HUES48 (cell line): ENCODE measurements at regions not wholly inside any gene's neighbourhood (a gene's known extent, or its start where the extent isn't known, plus 50 kb on each side); places are given as distances from the start of the nearest gene placed in this dataset.

Experiments used
- H3K27ac ChIP-seq: one replicate; pipeline ENCODE4 v1.7.0; 2013; ENCODE audit warnings: low read depth, low read length, inconsistent platforms
- H3K27me3 ChIP-seq: 2 replicates; pipeline ENCODE4 v1.6.1; 2013; ENCODE audit warnings: mild to moderate bottlenecking, low read length; ENCODE audit not compliant: control insufficient read depth, insufficient read depth
- H3K36me3 ChIP-seq: 2 replicates; pipeline ENCODE4 v1.6.1; 2013; ENCODE audit warnings: low read length; ENCODE audit not compliant: control insufficient read depth, insufficient read depth
- H3K4me1 ChIP-seq: 2 replicates; pipeline ENCODE4 v1.6.1; 2013; ENCODE audit warnings: mild to moderate bottlenecking, low read length; ENCODE audit not compliant: control insufficient read depth, insufficient read depth
- H3K4me3 ChIP-seq: 2 replicates; pipeline ENCODE4 v1.5.1; 2013; ENCODE audit warnings: mild to moderate bottlenecking, low read depth, low read length
- H3K9ac ChIP-seq: 2 replicates; pipeline ENCODE4 v1.6.1; 2013; ENCODE audit warnings: mild to moderate bottlenecking, low read depth, low read length, moderate library complexity
- H3K9me3 ChIP-seq: 2 replicates; pipeline ENCODE4 v1.6.1; 2013; ENCODE audit warnings: low read length; ENCODE audit not compliant: control insufficient read depth, insufficient read depth

DNA sequence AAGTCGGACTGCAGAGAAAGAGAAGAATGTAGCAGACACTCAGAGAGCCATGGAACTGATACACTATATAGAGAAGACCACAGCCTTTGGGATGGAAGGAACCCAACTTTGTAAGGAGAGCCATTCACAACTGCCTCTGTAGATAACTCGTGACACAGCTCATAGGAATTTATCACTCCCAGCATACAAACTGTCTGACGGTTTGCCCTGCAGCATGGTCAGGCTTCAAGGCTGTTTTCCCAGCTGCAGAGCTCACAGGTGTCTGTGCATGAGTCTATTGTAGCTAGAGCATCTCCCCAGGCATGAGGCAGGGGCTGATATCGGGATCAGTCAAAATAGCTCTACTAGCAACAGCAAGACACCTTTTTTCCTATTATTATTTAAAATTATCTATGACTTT lies 130.5 kb upstream of the DTNBP1 start:
- Histone ChIP-seq H3K9me3 (peaks cover 9% of the 10 kb centered on the region; the same call in 1 of the 2 replicates), H3K4me1 (no peaks in the 10 kb centered on the region), H3K27ac (no peak overlapping the region), H3K36me3 (no peaks in the 10 kb centered on the region), H3K4me3 (no peak overlapping the region), H3K27me3 (no peaks in the 10 kb centered on the region), H3K9ac (no peak overlapping the region)

DNA sequence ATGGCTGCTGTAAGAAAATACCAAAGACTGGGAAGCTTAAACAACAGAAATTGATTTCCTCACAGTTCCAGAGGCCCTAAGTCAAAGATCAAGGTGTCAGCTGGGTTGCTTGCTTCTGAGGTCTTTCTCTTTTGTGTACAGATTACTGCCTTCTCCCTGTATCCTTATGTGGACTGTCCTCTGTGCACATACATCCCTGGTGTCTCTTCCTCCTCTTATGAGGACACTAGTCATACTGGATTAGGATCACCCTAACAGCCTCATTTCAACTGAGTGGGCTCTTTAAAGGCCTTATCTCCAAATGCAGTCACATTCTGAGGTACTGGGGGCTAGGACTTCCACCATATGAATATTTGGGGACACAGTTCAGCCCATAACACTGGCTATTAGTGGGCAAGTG lies 130.0 kb upstream of the DTNBP1 start:
- Histone ChIP-seq H3K4me1 (no peaks in the 10 kb centered on the region), H3K36me3 (no peaks in the 10 kb centered on the region), H3K27ac (no peak overlapping the region)

DNA sequence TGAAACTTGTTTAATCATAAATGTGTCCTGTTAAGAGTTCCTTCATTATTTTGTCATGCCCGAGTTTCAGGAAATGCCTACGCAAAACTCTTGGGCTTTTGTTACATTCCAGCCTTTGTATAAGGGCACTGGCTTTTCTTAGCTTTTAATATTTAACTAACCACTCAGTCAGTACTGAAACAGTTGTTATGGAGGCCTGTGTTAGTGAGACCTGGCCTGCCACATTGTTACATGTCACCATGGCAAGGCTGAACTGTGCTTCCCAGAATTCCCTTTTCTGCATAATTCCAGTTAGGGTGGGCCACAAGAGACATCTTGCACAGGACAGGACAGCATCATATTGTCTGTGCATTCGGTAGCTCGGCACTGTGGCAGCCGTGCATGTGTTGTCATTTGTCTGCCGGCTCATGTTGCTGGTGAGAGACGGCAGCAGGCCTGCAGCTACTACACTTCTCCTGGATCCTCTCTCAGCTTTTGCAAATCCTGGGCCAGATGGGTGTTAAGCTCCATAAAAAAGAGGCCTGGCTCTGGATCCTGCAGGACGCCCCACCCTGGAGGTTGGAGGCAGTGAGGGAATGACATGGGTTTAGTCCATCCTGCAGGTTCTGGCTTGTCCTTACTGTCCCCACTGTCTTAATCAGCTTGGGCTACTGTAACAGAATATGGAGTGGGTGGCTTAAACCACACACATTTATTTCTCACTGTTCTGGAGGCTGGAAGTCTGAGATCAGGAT lies 128.8 kb upstream of the DTNBP1 start:
- H3K27ac ChIP-seq = no peak overlapping the region

More for the DNA sequence above, 130.0 kb upstream of the DTNBP1 start:
- Histone ChIP-seq H3K4me3 (no peak overlapping the region), H3K9me3 (0 out of 2 replicates have a peak, but pooled peaks cover 5% of the 10 kb centered on the region), H3K27me3 (no peaks in the 10 kb centered on the region), H3K9ac (no peak overlapping the region)

DNA sequence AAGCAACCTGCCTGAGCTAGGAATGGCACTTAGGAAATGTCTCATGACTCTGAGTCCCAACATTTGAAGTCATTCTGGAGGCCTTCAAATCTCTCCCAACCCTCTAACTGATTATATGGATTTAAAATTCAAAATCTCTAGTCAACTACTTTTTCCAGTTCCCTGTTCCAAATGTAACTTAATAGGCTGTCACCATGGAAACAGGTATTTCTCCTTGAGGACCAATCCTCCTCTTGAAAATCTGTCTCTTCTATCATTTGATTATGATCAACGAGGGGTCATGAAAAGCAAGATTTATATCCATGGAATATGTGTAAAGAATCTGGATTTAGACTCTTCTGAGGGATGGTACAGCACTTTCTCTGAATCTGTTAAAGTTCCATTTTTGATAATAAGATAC lies 127.3 kb upstream of the DTNBP1 start:
- H3K4me1 ChIP-seq = no peaks in the 10 kb centered on the region
- H3K36me3 ChIP-seq = no peaks in the 10 kb centered on the region
- H3K4me3 ChIP-seq = no peak overlapping the region
- H3K9ac ChIP-seq = no peak overlapping the region
- no peaks in the 10 kb centered on the region for H3K27me3 ChIP-seq
- H3K9me3 ChIP-seq = no peaks in the 10 kb centered on the region
- H3K27ac ChIP-seq = no peak overlapping the region

More for the DNA sequence above, 128.8 kb upstream of the DTNBP1 start:
- no peaks in the 10 kb centered on the region for H3K9me3 ChIP-seq
- no peaks in the 10 kb centered on the region for H3K36me3 ChIP-seq
- H3K4me1 ChIP-seq = no peaks in the 10 kb centered on the region
- H3K27me3 ChIP-seq = no peaks in the 10 kb centered on the region
- no peak overlapping the region for H3K9ac ChIP-seq
- H3K4me3 ChIP-seq = no peak overlapping the region

DNA sequence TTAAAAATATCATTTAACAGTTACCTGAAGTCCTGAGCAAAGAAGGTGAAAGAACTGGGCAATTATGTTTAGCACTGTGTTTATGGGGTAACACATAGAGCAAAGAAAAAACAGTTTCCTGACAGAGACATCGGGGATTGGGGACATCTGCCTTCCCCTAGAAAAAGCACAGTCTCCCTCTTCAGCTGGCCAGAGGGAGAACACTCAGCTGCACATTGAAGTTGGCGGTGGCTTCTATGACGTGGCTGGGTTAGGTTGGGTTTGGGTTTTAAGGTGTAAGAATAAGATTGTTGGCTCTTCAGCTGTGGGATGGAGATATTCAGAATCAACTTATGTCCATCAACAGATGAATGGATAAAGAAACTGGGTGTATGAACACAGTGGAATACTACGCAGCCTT lies 124.0 kb upstream of the DTNBP1 start:
- H3K9me3 ChIP-seq = no peaks in the 10 kb centered on the region
- H3K4me1 ChIP-seq = no peaks in the 10 kb centered on the region
- no peaks in the 10 kb centered on the region for H3K36me3 ChIP-seq
- H3K9ac ChIP-seq = no peak overlapping the region
- no peak overlapping the region for H3K27ac ChIP-seq
- no peaks in the 10 kb centered on the region for H3K27me3 ChIP-seq
- no peak overlapping the region for H3K4me3 ChIP-seq

DNA sequence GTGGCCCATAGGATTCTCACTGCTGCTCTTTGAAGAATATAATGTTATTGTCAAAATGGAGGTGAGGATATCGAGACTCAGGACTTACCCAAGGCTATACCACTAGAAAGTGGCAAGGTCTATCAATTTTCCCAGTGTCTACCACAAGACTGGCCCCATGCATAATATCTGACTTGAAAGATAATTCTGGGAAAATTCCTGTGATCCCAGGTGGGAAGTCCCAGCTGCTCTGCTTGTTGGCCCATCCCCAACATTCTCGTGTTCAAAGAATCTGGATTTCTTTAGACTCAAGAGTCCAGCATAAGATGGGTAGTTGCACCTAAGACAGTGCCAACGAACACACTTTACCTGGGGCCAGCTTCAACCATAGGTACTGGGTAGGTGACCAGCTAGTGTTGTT lies 120.7 kb upstream of the DTNBP1 start:
- Histone ChIP-seq H3K4me1 (no peaks in the 10 kb centered on the region), H3K4me3 (no peak overlapping the region), H3K9ac (no peak overlapping the region), H3K9me3 (no peaks in the 10 kb centered on the region), H3K27me3 (no peaks in the 10 kb centered on the region), H3K27ac (no peak overlapping the region), H3K36me3 (no peaks in the 10 kb centered on the region)

DNA sequence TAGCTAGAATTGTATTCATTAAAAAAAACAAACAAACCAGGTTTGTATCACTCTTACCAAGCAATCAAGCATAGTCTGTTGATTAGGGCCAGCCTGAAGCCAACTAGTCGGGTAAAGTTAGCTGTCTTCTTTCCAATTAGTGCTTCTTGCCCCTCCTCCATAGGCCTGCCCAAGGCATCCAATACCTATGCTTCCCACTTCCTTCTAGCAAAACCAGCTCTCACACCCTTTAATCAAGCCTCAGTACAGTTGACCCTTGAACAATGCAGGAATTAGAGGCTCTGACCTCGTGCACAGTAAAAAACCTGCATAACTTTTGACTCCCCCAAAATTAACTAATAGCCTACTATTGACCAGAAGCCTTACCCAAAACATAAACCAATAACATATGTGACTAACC lies 119.1 kb upstream of the DTNBP1 start:
- no peak overlapping the region for H3K4me3 ChIP-seq
- no peaks in the 10 kb centered on the region for H3K36me3 ChIP-seq
- H3K9ac ChIP-seq = no peak overlapping the region
- no peak overlapping the region for H3K27ac ChIP-seq
- no peaks in the 10 kb centered on the region for H3K9me3 ChIP-seq
- no peaks in the 10 kb centered on the region for H3K4me1 ChIP-seq
- no peaks in the 10 kb centered on the region for H3K27me3 ChIP-seq

DNA sequence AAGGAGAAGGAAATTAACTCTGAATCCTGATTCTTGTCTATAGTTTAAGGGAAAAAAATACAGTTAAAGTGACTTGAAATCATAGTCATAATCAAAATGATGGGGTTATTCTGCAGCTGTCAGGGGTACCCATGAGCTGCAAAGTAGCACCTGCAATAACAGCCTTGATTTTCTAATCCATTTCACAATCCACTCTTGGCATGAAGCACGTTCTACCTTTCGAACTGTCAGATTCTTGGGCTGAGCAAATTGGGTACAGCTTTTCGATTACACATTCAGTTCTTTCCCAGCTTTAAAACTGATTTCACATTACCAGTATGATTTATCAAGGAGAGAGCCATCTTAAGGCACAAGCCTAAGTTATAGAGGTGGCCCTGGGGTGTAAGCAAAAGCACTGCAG lies 118.5 kb upstream of the DTNBP1 start:
- Histone ChIP-seq H3K9me3 (no peaks in the 10 kb centered on the region), H3K36me3 (no peaks in the 10 kb centered on the region), H3K27ac (no peak overlapping the region), H3K9ac (no peak overlapping the region), H3K27me3 (no peaks in the 10 kb centered on the region), H3K4me1 (no peaks in the 10 kb centered on the region), H3K4me3 (no peak overlapping the region)

DNA sequence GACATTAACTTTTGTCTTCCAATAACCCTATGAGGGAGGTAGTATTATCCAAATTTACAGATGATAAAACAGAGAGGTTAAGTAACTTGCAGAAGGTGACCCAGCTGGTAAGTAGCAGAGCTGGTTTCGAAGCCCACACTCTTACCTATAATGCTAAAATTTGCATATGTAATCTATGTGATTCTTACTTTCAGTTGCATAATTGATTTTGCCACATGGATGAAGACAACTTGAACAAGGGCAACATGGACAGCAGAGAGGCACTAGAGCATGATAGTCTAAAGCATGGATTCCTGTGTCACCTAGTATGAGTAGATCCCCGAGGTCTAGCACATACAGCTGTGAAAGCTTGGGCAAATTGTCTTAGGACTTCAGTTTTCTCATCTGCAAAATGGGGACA lies 117.6 kb upstream of the DTNBP1 start:
- Histone ChIP-seq H3K27me3 (no peaks in the 10 kb centered on the region), H3K27ac (no peak overlapping the region), H3K4me3 (no peak overlapping the region), H3K9ac (no peak overlapping the region), H3K36me3 (no peaks in the 10 kb centered on the region), H3K9me3 (no peaks in the 10 kb centered on the region), H3K4me1 (no peaks in the 10 kb centered on the region)

DNA sequence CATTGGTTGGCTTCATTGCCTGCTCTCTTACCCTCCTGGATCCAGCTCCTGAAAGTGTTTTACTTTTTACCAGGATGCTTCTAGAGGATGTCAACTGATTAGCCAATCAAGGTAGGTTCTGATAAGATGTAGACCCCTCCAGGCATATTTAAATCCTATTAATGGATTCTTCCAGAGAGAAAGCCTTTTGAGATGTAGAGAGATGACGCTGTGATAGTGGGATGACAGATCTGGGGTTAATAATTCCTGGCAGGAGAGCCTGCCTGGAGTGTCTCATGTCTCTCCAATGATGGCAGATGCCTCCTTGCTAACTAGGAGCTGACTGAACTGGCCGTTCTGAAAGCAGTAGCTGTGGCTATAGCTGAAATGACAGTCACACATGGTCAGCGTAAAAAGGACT lies 116.9 kb upstream of the DTNBP1 start:
- Histone ChIP-seq H3K27ac (no peak overlapping the region), H3K36me3 (no peaks in the 10 kb centered on the region), H3K4me3 (no peak overlapping the region), H3K9ac (no peak overlapping the region), H3K9me3 (no peaks in the 10 kb centered on the region), H3K27me3 (no peaks in the 10 kb centered on the region), H3K4me1 (no peaks in the 10 kb centered on the region)

DNA sequence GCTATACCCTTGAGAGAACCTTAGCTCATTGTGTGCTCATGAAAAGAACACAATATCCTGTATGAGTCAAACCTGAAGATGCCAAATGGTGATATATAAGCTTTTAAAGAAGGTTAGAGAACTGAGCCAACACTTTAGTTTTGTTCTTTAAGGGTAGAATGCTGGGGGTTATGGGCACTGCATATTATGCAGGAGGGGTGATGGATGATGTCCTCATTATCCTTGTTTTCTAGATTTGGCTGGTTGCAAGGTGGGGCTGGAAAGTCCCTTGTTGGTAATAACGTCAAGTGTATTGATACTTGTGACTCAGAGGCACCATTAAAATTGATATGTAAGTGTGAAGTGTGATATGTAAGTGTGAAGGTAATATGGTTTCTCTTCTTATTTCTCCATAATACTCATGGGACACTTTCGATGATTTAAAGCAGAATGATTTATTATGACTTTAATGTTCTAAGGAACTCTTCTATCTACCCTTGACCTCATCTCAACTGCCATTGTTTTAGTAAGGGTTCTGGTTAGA lies 113.7 kb upstream of the DTNBP1 start:
- no peak overlapping the region for H3K27ac ChIP-seq

More for the DNA sequence above, 113.7 kb upstream of the DTNBP1 start:
- no peaks in the 10 kb centered on the region for H3K4me1 ChIP-seq
- no peaks in the 10 kb centered on the region for H3K9me3 ChIP-seq
- no peaks in the 10 kb centered on the region for H3K36me3 ChIP-seq
- no peak overlapping the region for H3K4me3 ChIP-seq
- H3K27me3 ChIP-seq = no peaks in the 10 kb centered on the region
- no peak overlapping the region for H3K9ac ChIP-seq
